Heart left ventricle (tissue), 13 donors: ENCODE measurements at regions not wholly inside any gene's neighbourhood (a gene's known extent, or its start where the extent isn't known, plus 50 kb on each side); places are given as distances from the start of the nearest gene placed in this dataset.

Experiments used
- CTCF ChIP-seq, 12 donors: fragments of 200-600 bp; sonication (generic) in 4 of 12; IDR thresholded peaks; one replicate each; pipeline versions ENCODE4 v1.5.0 to v1.8.0; 2018 to 2022; ENCODE audit warnings: antibody characterized with exemption in 12 of 12, mild to moderate bottlenecking in 5 of 12
- POLR2A ChIP-seq, 2 donors: fragments of 450-650 bp; IDR thresholded peaks; one replicate each; pipeline ENCODE4 v1.6.1; 2017; ENCODE audit warnings: antibody characterized with exemption in 2 of 2, mild to moderate bottlenecking in 2 of 2, moderate library complexity in 2 of 2
- donor health status: ischemic (EF 13 %, LVEDD 7.1; RV severe dilation, severe dysfunction).
- donor health status: DM: no; HTN: yes; CAD: no.
- donor health status: DM: no; HTN: no; CAD: no.
- donor health status: ischemic (EF 25% LVEDD 6.9; RV normal size, moderate dysfunction).
- donor health status: ischemic (EF 25% LVEDD 5.7; RV mildly dilated, moderate dysfunction).
- donor health status: ischemic (EF 35%, LVEDD 5.7; RV mildly dilated, moderate dysfunction).
- donor health status: nonischemic (EF 11% LVEDD 7.7; RV severe dilation, severe dysfunction).
- donor health status: DM: yes; HTN: yes; CAD: no.
- donor health status: PGD.
- donor health status: ischemic (EF 29% LVEDD 5.4; RV normal size, mild dysfunction).
- donor health status: nonischemic (EF 23%, LVEDD 6.1; RV moderate dilation, normal function).

DNA sequence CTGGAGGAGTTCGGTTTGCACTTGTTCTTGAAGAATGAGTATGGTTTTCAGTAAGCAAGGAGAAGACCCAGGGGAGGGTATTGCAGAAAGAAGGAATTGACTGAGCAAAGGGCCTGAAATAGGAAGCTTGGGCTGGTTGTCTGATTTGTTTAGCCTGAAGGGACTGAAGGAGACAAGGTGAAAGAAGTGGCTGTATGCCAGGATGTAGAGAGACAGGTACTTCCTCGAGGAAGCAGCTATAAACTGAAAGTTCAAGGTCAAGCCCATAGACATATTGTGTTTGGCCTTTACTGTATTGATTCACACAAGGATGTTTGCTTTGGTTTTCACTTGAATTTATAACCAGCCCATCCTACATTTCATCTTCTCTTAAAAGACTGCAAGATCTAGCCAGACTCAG lies 183.1 kb downstream of the PALM2AKAP2 start:
- TF ChIP-seq CTCF (IDR thresholded peaks at IDR 0.05) (no peak), POLR2A (IDR thresholded peaks at IDR 0.05) (no peak)
